Testis (tissue), 2 donors: ENCODE measurements at regions not wholly inside any gene's neighbourhood (a gene's known extent, or its start where the extent isn't known, plus 50 kb on each side); places are given as distances from the start of the nearest gene placed in this dataset.

Experiments used
- DNase-seq: peaks from one replicate; pipeline ENCODE4 v3.0.0-alpha.2; 2019
- H3K27ac ChIP-seq, 2 donors: fragments of 200-600 bp; sonication (generic); one replicate each; pipeline ENCODE4 v1.5.1; 2019
- H3K27me3 ChIP-seq: fragments of 200-600 bp; sonication (generic); one replicate; pipeline ENCODE4 v1.5.1; 2019
- H3K36me3 ChIP-seq: fragments of 200-600 bp; sonication (generic); one replicate; pipeline ENCODE4 v1.5.1; 2017; ENCODE audit warnings: low read depth; ENCODE audit errors: missing control alignments
- H3K4me1 ChIP-seq: fragments of 200-600 bp; sonication (generic); one replicate; pipeline ENCODE4 v1.5.1; 2019
- H3K4me3 ChIP-seq, 2 donors: fragments of 200-600 bp; sonication (generic); one replicate each; pipeline ENCODE4 v1.5.1; 2017 to 2019
- H3K9me3 ChIP-seq: fragments of 200-600 bp; sonication (generic); one replicate; pipeline ENCODE4 v1.5.1; 2017
- CTCF ChIP-seq, 3 experiments: fragments of 450-650 bp in 2 of 3; fragments of 200-600 bp in 1 of 3; sonication (generic) in 1 of 3; IDR thresholded peaks; one replicate each; pipeline ENCODE4 v1.5.1; 2016 to 2019; ENCODE audit warnings: antibody characterized with exemption in 3 of 3, mild to moderate bottlenecking in 2 of 3, moderate library complexity in 1 of 3
- POLR2A ChIP-seq: fragments of 450-650 bp; IDR thresholded peaks from one replicate; pipeline ENCODE4 v1.6.1; 2017; ENCODE audit warnings: antibody characterized with exemption, mild to moderate bottlenecking, moderate library complexity
- WGBS, 2 donors: methylation state at CpG; one replicate each; pipeline ENCODE4 v1.1.5; 2018; 5-methylcytosine and 5-hydroxymethylcytosine counted together
- intact Hi-C: fragments of 100-400 bp; cut with DNase I; formaldehyde crosslinking; loops from one replicate; pipeline ENCODE4 v1.15.1; 2023; ENCODE audit warnings: low total_unique reads

- no peaks in the 10 kb centered on the region for H3K4me1 ChIP-seq
- intact Hi-C loops = no loop called here
- H3K9me3 ChIP-seq = no peaks in the 10 kb centered on the region
- 81 to 88% methylated on average over 4 of the region's 4 CpGs for WGBS, 2 donors
- DNase-seq = no peak
- TF ChIP-seq CTCF (IDR thresholded peaks at IDR 0.05) (no peak), POLR2A (no peak)
- H3K4me3 ChIP-seq = no peak overlapping the region
- no peaks in the 10 kb centered on the region for H3K27me3 ChIP-seq
- no peak overlapping the region for H3K27ac ChIP-seq
- H3K36me3 ChIP-seq = no peaks in the 10 kb centered on the region
Observed at GRCh38 chr2:122423934-122424333, 668.5 kb downstream of the TSN start.

GRCh38 chr2:122433123-122433754 is 677.8 kb downstream of the TSN start:
- H3K27me3 ChIP-seq = no peaks in the 10 kb centered on the region
- no peak overlapping the region for H3K27ac ChIP-seq
- H3K36me3 ChIP-seq = no peaks in the 10 kb centered on the region
- H3K4me1 ChIP-seq = no peaks in the 10 kb centered on the region
- TF ChIP-seq CTCF (IDR thresholded peaks at IDR 0.05) = no peak
- TF ChIP-seq POLR2A = no peak
- no peak overlapping the region for H3K4me3 ChIP-seq
- 80 to 91% methylated on average over 8 of the region's 8 CpGs for WGBS, 2 donors
- DNase-seq = no peak
- intact Hi-C loops = no loop called here
- H3K9me3 ChIP-seq = no peaks in the 10 kb centered on the region

GRCh38 chr2:122445003-122445402 is 689.6 kb downstream of the TSN start:
- no peak for DNase-seq
- Histone ChIP-seq H3K4me1 (no peaks in the 10 kb centered on the region), H3K36me3 (no peaks in the 10 kb centered on the region), H3K27ac (no peak overlapping the region), H3K4me3 (no peak overlapping the region), H3K27me3 (no peaks in the 10 kb centered on the region), H3K9me3 (no peaks in the 10 kb centered on the region)
- TF ChIP-seq POLR2A = no peak
- TF ChIP-seq CTCF (IDR thresholded peaks at IDR 0.05) = no peak
- 96 to 98% methylated on average over 1 of the region's 1 CpG for WGBS, 2 donors
- intact Hi-C loops = no loop called here

- intact Hi-C loops = no loop called here
- no peak for TF ChIP-seq CTCF (IDR thresholded peaks at IDR 0.05)
- H3K4me1 ChIP-seq = no peaks in the 10 kb centered on the region
- DNase-seq = no peak
- H3K9me3 ChIP-seq = no peaks in the 10 kb centered on the region
- no peaks in the 10 kb centered on the region for H3K36me3 ChIP-seq
- H3K27ac ChIP-seq = no peak overlapping the region
- WGBS, 2 donors = 46 to 84% methylated on average over 4 of the region's 4 CpGs
- H3K4me3 ChIP-seq = no peak overlapping the region
- no peaks in the 10 kb centered on the region for H3K27me3 ChIP-seq
Observed at GRCh38 chr2:122446761-122447160, 691.3 kb downstream of the TSN start.

GRCh38 chr2:122447237-122447636 is 691.8 kb downstream of the TSN start:
- Histone ChIP-seq H3K4me1 (no peaks in the 10 kb centered on the region), H3K27me3 (no peaks in the 10 kb centered on the region), H3K36me3 (no peaks in the 10 kb centered on the region), H3K9me3 (no peaks in the 10 kb centered on the region), H3K4me3 (no peak overlapping the region), H3K27ac (no peak overlapping the region)
- intact Hi-C loops = no loop called here
- DNase-seq = no peak
- 93 to 94% methylated on average over 2 of the region's 2 CpGs for WGBS, 2 donors
- TF ChIP-seq CTCF (IDR thresholded peaks at IDR 0.05) (no peak), POLR2A (no peak)
